ENCODE measurements at regions not wholly inside any gene's neighbourhood (a gene's known extent, or its start where the extent isn't known, plus 50 kb on each side); places are given as distances from the start of the nearest gene placed in this dataset.

GRCh38 chr2:15745350-15745749, 153.7 kb downstream of the DDX1 start:
- no peak for DNase-seq (ENCODE audit: low spot score)
- Histone ChIP-seq H3K27ac (no peak overlapping the region), H3K4me3 (no peak overlapping the region)
- no peak for TF ChIP-seq CTCF (IDR thresholded peaks at IDR 0.05)

- no peak for TF ChIP-seq CTCF (IDR thresholded peaks at IDR 0.05)
- H3K27ac ChIP-seq = no peak overlapping the region
- peak; percentile 52 for DNase-seq (ENCODE audit: low spot score)
- no peak overlapping the region for H3K4me3 ChIP-seq
Observed at GRCh38 chr2:15745907-15746702, 154.4 kb downstream of the DDX1 start.

- H3K27ac ChIP-seq = no peak overlapping the region
- no peak for TF ChIP-seq CTCF (IDR thresholded peaks at IDR 0.05)
- peak; percentile 36 for DNase-seq (ENCODE audit: low spot score)
Observed at GRCh38 chr2:15746703-15747550, 155.3 kb downstream of the DDX1 start.

GRCh38 chr2:15747603-15748471, 156.2 kb downstream of the DDX1 start:
- no peak overlapping the region for H3K4me3 ChIP-seq
- TF ChIP-seq CTCF (IDR thresholded peaks at IDR 0.05) = no peak
- DNase-seq (ENCODE audit: low spot score) = peak; percentile 43
- H3K27ac ChIP-seq = no peak overlapping the region

More at GRCh38 chr2:15746703-15747550, 155.3 kb downstream of the DDX1 start:
- no peak overlapping the region for H3K4me3 ChIP-seq

GRCh38 chr2:15748736-15749323, 157.2 kb downstream of the DDX1 start:
- peak; percentile 67 for DNase-seq (ENCODE audit: low spot score)
- Histone ChIP-seq H3K27ac (no peak overlapping the region), H3K4me3 (no peak overlapping the region)
- no peak for TF ChIP-seq CTCF (IDR thresholded peaks at IDR 0.05)
